Esophagus squamous epithelium (tissue), 4 donors: ENCODE measurements at regions not wholly inside any gene's neighbourhood (a gene's known extent, or its start where the extent isn't known, plus 50 kb on each side); places are given as distances from the start of the nearest gene placed in this dataset.

Source experiments
- POLR2A ChIP-seq, 4 donors: fragments of 450-650 bp; IDR thresholded peaks; one replicate each; pipeline ENCODE4 v1.6.1; 2017; ENCODE audit warnings: antibody characterized with exemption in 4 of 4, mild to moderate bottlenecking in 4 of 4, moderate library complexity in 3 of 4
- TF ChIP-seq, protein P1 (sequence below), 6 experiments: fragments of 450-650 bp in 4 of 6; fragments of 200-600 bp in 2 of 6; sonication (generic) in 2 of 6; IDR thresholded peaks; one replicate each; pipeline ENCODE4 v1.5.1; 2016 to 2019; ENCODE audit warnings: antibody characterized with exemption in 6 of 6, mild to moderate bottlenecking in 4 of 6, moderate library complexity in 4 of 6

DNA sequence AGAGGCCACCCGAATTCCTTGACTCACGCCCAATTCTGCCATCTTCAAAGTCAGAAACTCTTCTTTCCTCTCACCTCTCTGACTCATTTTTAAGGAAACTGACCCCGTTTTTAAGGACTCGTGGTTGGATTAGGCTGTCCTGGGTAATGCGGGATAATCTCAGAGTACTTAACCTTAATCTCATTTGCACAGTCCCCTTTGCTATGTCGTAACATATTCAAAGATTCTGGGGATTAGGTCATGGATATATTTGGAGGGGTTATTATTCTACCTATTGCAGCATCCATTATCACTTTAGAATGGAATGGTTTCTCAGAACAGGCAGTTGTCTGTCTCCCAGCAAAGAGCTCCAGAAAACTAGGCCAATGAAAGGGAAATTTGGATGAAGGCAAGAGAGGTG, 80.8 kb upstream of the IL12B start:
- TF ChIP-seq, protein P1, sequence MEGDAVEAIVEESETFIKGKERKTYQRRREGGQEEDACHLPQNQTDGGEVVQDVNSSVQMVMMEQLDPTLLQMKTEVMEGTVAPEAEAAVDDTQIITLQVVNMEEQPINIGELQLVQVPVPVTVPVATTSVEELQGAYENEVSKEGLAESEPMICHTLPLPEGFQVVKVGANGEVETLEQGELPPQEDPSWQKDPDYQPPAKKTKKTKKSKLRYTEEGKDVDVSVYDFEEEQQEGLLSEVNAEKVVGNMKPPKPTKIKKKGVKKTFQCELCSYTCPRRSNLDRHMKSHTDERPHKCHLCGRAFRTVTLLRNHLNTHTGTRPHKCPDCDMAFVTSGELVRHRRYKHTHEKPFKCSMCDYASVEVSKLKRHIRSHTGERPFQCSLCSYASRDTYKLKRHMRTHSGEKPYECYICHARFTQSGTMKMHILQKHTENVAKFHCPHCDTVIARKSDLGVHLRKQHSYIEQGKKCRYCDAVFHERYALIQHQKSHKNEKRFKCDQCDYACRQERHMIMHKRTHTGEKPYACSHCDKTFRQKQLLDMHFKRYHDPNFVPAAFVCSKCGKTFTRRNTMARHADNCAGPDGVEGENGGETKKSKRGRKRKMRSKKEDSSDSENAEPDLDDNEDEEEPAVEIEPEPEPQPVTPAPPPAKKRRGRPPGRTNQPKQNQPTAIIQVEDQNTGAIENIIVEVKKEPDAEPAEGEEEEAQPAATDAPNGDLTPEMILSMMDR (IDR thresholded peaks at IDR 0.05), result no peak
- TF ChIP-seq POLR2A (IDR thresholded peaks at IDR 0.05), result no peak
